ENCODE measurements at regions not wholly inside any gene's neighbourhood (a gene's known extent, or its start where the extent isn't known, plus 50 kb on each side); places are given as distances from the start of the nearest gene placed in this dataset.
"Not testable (repeated sequence)": the region's sequence is repeated elsewhere in the genome, so short reads cannot be mapped to it uniquely, and the experiment has no call there.

GRCh38 chr12:4193821-4194220 is 79.7 kb upstream of the CCND2 start:
- DNase-seq (ENCODE audit: low read depth) = no peak
- TF ChIP-seq CTCF (IDR thresholded peaks at IDR 0.05; ENCODE audit: insufficient read depth, low read depth, low read length, missing control alignments) = no peak
- no peak overlapping the region for H3K4me3 ChIP-seq (ENCODE audit: low read depth, low read length)

- DNase-seq (ENCODE audit: low read depth) = peak; percentile 32
These were observed 81.9 kb upstream of the CCND2 start for GRCh38 chr12:4191642-4192041.

GRCh38 chr12:4191149-4191548 is 82.4 kb upstream of the CCND2 start:
- DNase-seq (ENCODE audit: low read depth) = no peak
- H3K4me3 ChIP-seq (ENCODE audit: low read depth, low read length) = no peak overlapping the region
- no peak for TF ChIP-seq CTCF (IDR thresholded peaks at IDR 0.05; ENCODE audit: insufficient read depth, low read depth, low read length, missing control alignments)

More at GRCh38 chr12:4191642-4192041, 81.9 kb upstream of the CCND2 start:
- no peak overlapping the region for H3K4me3 ChIP-seq (ENCODE audit: low read depth, low read length)
- no peak for TF ChIP-seq CTCF (IDR thresholded peaks at IDR 0.05; ENCODE audit: insufficient read depth, low read depth, low read length, missing control alignments)

- no peak for TF ChIP-seq CTCF (IDR thresholded peaks at IDR 0.05; ENCODE audit: insufficient read depth, low read depth, low read length, missing control alignments)
- H3K4me3 ChIP-seq (ENCODE audit: low read depth, low read length) = no peak overlapping the region
- no peak for DNase-seq (ENCODE audit: low read depth)
These were observed 83.0 kb upstream of the CCND2 start for GRCh38 chr12:4190366-4191063.

- H3K4me3 ChIP-seq (ENCODE audit: low read depth, low read length) = no peak overlapping the region
- TF ChIP-seq CTCF (IDR thresholded peaks at IDR 0.05; ENCODE audit: insufficient read depth, low read depth, low read length, missing control alignments) = no peak
- DNase-seq (ENCODE audit: low read depth) = no peak
These were observed 83.8 kb upstream of the CCND2 start for GRCh38 chr12:4189721-4190120.

GRCh38 chr12:4187916-4188315 is 85.6 kb upstream of the CCND2 start:
- no peak for DNase-seq (ENCODE audit: low read depth)
- no peak for TF ChIP-seq CTCF (IDR thresholded peaks at IDR 0.05; ENCODE audit: insufficient read depth, low read depth, low read length, missing control alignments)
- no peak overlapping the region for H3K4me3 ChIP-seq (ENCODE audit: low read depth, low read length)

- DNase-seq (ENCODE audit: low read depth); H3K4me3 ChIP-seq (ENCODE audit: low read depth, low read length): not testable (repeated sequence)
These were observed 86.2 kb upstream of the CCND2 start for GRCh38 chr12:4187315-4187714.
